GM19467 (cell line): ENCODE measurements at regions not wholly inside any gene's neighbourhood (a gene's known extent, or its start where the extent isn't known, plus 50 kb on each side); places are given as distances from the start of the nearest gene placed in this dataset.
"Not testable (repeated sequence)": the region's sequence is repeated elsewhere in the genome, so short reads cannot be mapped to it uniquely, and the experiment has no call there.

ENCODE experiments used
- ATAC-seq: cut with Tn5 transposase; IDR thresholded peaks from one replicate; pipeline ENCODE4 v1.9.1; 2021; ENCODE audit warnings: mild to moderate bottlenecking, moderate library complexity; ENCODE audit not compliant: unreplicated experiment

DNA sequence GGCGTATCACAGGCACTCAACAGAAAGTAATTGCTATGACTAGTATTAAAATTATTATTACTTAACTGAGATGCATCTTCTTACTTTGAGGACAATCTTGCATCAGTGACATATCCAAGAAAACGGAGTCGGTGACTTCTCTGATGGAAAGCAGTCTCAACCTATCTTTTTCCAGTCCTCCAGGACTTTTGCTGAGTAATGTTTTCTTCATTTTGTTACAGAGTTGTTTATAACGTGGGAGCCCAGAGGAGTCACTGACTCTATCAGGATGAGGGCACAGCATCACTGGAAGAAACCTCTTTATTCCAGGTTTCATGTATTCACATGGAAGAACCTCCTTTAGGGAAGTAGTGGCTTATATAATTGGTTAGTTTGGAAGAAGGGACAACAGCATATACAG is 51.5 kb upstream of the MELK start:
- no peak for ATAC-seq

GRCh38 chr9:36517131-36517530 is 55.6 kb upstream of the MELK start:
- ATAC-seq: no peak

GRCh38 chr9:36504156-36504555 is 68.5 kb upstream of the MELK start:
- no peak for ATAC-seq

GRCh38 chr9:36503172-36504088 is 69.3 kb upstream of the MELK start:
- ATAC-seq: no peak

- ATAC-seq: no peak
Measured at GRCh38 chr9:36501727-36502126, 71.0 kb upstream of the MELK start.

DNA sequence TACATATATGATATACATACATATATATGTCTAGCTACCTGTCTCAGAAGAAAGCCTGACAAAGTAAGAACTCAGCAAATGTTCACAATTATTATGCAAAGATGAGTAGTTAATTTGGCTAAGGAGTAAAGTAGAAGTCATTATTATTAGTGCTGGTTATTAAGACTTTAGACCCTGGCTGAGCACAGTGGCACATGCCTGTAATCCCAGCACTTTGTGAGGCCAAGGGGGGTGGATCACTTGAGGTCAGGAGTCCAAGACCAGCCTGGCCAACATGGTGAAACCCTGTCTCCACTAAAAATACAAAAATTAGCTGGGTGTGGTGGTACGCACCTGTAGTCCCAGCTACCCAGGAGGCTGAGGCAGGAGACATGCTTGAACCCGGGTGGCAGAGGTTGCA is 71.8 kb upstream of the MELK start:
- ATAC-seq: not testable (repeated sequence)

DNA sequence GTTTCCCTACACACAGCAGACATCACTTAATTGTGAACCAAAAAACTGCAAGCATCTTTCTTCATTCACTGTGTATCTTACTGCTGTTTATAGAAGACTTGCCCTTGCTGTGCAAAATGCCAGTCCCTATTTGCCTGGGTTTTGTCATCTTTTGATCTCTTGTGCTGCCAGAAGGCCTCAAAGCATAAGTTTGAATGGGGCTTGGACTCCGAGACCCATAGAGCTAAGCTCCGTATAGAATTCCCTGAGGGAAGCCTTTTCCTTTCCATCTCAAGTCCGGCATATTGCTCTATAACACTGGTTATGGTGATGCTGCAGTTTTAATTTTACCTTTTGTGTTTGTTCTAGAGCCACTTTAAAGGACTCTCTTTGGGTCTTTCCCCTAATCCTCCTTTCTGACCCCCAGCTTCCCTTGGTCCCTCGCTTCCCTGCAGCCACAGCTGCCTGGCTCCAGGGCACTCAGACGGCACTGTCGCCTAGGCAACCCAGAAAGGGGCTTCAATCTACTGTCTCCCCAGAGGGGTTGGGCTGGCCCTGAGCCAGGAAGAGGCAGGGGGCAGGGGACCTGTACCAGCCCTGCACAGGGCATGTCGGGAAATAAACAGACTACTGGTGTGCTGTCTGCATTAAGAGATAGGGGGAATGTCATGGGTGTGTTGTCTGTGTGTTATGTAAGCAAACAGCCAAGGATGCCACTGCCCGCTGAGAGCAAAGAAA is 73.4 kb upstream of the MELK start:
- ATAC-seq: no peak

DNA sequence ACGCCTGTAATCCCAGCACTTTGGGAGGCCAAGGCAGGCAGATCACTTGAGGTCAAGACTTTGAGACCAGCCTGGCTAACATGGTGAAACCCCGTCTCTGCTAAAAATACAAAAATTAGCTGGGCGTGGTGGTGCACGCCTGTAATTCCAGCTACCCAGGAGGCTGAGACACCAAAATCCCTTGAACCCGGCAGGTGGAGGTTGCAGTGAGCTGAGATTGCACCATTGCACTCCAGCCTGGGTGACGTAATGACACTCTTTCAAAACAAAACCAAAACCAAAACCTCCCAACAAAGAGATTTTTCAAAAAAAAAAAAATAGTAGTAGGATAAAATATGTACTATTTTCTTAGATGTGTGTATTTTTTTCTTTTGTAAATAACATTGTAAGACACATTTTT is 79.1 kb upstream of the MELK start:
- ATAC-seq: not testable (repeated sequence)

DNA sequence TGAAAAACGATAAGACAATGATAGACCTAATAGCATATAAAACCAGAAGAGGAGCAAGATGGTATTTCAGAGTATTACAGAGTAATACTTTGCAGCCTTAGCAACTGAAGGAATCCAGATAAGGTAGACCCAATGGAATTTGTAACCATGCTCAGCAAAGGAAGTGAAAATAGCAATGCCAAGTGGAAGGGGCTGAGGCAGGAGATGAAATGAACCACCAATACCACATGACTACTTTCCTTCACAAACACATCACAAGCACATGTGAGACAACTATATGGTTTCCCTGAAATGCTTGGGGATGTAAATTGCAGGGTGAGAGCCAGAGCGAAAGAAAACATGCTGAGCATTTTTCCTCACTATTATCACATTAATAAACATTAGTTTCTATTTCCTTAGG is 79.8 kb upstream of the MELK start:
- ATAC-seq: no peak

GRCh38 chr9:36489453-36489852 is 83.2 kb upstream of the MELK start:
- ATAC-seq: no peak

GRCh38 chr9:36488389-36488756 is 84.3 kb upstream of the MELK start:
- ATAC-seq: no peak

GRCh38 chr9:36487482-36488388 is 85.0 kb upstream of the MELK start:
- ATAC-seq: peak; percentile 81

- peak; percentile 37 for ATAC-seq
Measured at GRCh38 chr9:36486933-36487481, 85.7 kb upstream of the MELK start.

GRCh38 chr9:36486329-36486932 is 86.3 kb upstream of the MELK start:
- peak; percentile 2 for ATAC-seq

GRCh38 chr9:36485647-36486328 is 85.7 kb upstream of the RNF38 start:
- ATAC-seq: no peak

- no peak for ATAC-seq
Measured at GRCh38 chr9:36484124-36484523, 84.1 kb upstream of the RNF38 start.

GRCh38 chr9:36479101-36479500 is 79.0 kb upstream of the RNF38 start:
- no peak for ATAC-seq

DNA sequence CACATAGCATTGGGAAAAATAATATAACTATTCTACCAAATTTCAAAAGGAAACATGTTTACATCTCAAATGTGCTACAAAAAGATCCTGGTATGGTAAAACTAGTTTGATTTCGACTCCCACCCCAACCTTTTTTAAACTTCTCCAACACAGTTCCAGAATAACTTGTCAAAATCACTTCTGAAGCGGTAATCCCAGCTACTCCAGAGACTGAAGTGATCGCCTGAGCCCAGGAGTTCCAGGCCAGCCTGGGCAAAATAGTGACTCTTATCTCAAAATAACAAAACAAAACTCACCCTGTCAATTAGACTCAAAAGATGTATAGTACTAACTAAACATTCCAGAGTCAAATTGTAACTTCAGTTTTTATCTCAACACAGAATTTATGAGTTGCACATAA is 71.3 kb upstream of the RNF38 start:
- ATAC-seq: no peak

GRCh38 chr9:36470643-36471290 is 70.7 kb upstream of the RNF38 start:
- ATAC-seq: peak; percentile 86
